Renal pelvis (tissue), 1 donor: ENCODE measurements at regions not wholly inside any gene's neighbourhood (a gene's known extent, or its start where the extent isn't known, plus 50 kb on each side); places are given as distances from the start of the nearest gene placed in this dataset.

Experiments
- DNase-seq: peaks from one replicate; pipeline ENCODE4 v3.0.0-alpha.2; 2013

GRCh38 chr5:124231802-124232201 lies 514.6 kb downstream of the ZNF608 start:
- no peak for DNase-seq

- DNase-seq: no peak
These were observed 515.2 kb downstream of the ZNF608 start for GRCh38 chr5:124231230-124231629.

GRCh38 chr5:124230456-124230855 lies 516.0 kb downstream of the ZNF608 start:
- no peak for DNase-seq

- DNase-seq: no peak
These were observed 517.1 kb downstream of the ZNF608 start for GRCh38 chr5:124229352-124229751.

GRCh38 chr5:124227914-124228313 lies 518.5 kb downstream of the ZNF608 start:
- no peak for DNase-seq

GRCh38 chr5:124220418-124220817 lies 526.0 kb downstream of the ZNF608 start:
- DNase-seq: no peak

GRCh38 chr5:124212934-124213333 lies 533.5 kb downstream of the ZNF608 start:
- no peak for DNase-seq

DNA sequence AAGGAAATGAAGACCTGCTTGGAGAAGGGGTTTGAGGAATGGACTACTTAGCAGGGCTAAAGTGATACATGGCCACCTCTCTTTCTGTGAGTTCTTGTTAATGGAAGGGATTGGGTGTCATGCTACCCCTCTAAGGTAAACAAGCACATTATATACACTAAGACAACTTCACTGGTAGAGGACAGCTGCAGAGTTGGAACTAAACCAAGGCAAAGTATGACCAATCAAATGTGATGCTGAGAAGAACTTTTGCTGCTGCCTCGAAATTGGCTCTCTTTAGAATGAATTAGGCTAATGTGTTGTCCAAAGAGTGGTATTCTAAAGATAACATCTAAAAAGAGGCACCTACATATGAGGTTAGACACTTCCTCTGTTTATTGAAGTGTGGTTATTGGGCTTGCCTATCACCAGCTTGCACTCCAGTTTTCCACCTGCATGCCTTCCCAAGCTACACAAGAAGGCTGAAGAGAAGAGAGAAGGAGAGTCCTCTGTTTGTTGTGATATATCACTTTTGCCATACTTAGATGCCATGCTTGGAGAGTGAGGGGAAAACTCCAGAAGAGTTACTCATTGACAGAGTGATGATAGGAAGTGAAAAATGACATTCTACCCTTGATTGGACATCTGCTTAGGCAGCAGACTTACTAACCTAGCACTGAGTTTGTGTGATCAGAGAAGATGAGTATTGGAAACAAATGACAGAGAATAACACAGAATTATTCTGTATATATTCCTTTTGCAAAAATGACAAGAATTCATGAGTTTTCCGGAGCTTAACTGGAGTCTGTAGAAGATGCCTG lies 536.1 kb downstream of the ZNF608 start:
- no peak for DNase-seq

DNA sequence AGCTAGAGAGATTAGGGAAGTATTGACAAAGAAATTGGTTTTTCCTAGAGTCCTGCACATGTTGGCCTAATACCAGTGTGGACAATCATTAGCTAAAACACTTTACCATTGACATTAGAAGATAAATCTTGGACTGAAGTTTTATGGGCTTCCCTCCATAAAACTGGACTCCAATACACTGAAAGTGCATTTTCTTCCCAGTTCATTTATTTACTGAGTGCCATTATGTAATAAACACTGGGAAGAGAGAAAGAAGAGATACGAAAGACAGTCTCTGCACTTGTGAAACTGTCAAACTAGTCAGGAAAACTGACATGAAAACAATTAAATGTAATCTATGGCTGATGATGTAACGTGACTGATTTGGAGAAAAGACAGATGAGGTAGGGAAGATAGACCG lies 539.3 kb downstream of the ZNF608 start:
- no peak for DNase-seq

GRCh38 chr5:124206540-124206939 lies 539.9 kb downstream of the ZNF608 start:
- DNase-seq: no peak

- DNase-seq: no peak
These were observed 543.1 kb downstream of the ZNF608 start for GRCh38 chr5:124203303-124203702.

DNA sequence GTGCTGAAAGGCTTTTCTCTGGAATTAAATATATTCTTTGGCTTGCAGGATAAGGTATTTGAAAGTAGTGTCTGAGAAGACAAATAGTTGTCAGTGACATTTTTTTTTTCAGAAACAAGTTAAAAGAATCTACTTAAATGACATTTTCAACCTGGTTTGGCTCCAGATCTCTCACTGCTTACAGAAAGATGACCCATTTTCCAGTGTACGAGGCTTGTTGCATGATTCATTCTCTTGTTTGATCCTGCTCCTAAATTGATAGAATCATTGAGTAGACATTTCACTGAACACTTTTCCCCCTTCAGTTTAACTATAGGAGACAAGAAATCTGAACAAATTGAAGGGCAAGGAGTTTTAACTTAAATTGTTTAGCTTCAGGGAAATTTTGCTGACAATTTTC lies 546.1 kb downstream of the ZNF608 start:
- DNase-seq: no peak

DNA sequence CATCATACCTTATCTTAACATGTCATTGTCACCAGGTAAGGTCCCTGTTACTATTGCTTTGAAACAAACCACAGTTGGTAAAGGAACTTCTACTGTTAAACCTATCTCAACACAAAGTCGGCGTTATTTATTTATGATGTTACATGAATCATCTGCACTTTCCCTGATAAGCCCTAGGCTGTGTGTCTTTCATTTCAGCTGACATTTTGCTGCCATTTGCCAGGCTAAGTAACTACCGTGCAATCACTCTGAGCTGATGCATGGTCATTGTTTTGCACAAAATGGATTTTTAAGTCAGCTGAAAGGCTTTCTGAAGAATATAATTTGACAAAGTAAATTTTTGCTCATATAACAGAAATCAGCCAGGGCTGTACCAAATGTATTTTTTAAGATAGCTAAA lies 546.5 kb downstream of the ZNF608 start:
- DNase-seq: no peak

GRCh38 chr5:124195411-124195810 lies 551.0 kb downstream of the ZNF608 start:
- no peak for DNase-seq

GRCh38 chr5:124194282-124194681 lies 552.2 kb downstream of the ZNF608 start:
- DNase-seq: no peak

GRCh38 chr5:124193371-124193789 lies 553.1 kb downstream of the ZNF608 start:
- DNase-seq: no peak

- no peak for DNase-seq
These were observed 553.7 kb downstream of the ZNF608 start for GRCh38 chr5:124192716-124193115.

GRCh38 chr5:124185716-124186115 lies 560.7 kb downstream of the ZNF608 start:
- DNase-seq: no peak

GRCh38 chr5:124182133-124182532 lies 564.3 kb downstream of the ZNF608 start:
- DNase-seq: no peak

- DNase-seq: no peak
These were observed 565.5 kb downstream of the ZNF608 start for GRCh38 chr5:124180875-124181461.

- no peak for DNase-seq
These were observed 566.1 kb downstream of the ZNF608 start for GRCh38 chr5:124180299-124180874.

- DNase-seq: no peak
These were observed 566.6 kb downstream of the ZNF608 start for GRCh38 chr5:124179819-124180218.

GRCh38 chr5:124178050-124178449 lies 568.4 kb downstream of the ZNF608 start:
- DNase-seq: no peak
